Upper lobe of right lung (tissue), 1 donor: ENCODE measurements at regions not wholly inside any gene's neighbourhood (a gene's known extent, or its start where the extent isn't known, plus 50 kb on each side); places are given as distances from the start of the nearest gene placed in this dataset.

Source experiments
- ATAC-seq: fragments of 200-7000 bp; cut with Tn5 transposase; one replicate; pipeline ENCODE4 v1.9.1; 2020; ENCODE audit warnings: mild to moderate bottlenecking, moderate library complexity
- DNase-seq: peaks from one replicate; pipeline ENCODE4 v3.0.0-alpha.2; 2020
- H3K27ac ChIP-seq: fragments of 200-600 bp; one replicate; pipeline ENCODE4 v1.8.0; 2022
- H3K27me3 ChIP-seq: fragments of 200-600 bp; one replicate; pipeline ENCODE4 v1.8.0; 2022; ENCODE audit warnings: mild to moderate bottlenecking
- H3K36me3 ChIP-seq: fragments of 200-600 bp; one replicate; pipeline ENCODE4 v1.8.0; 2022
- H3K4me1 ChIP-seq: fragments of 200-600 bp; one replicate; pipeline ENCODE4 v1.8.0; 2022
- H3K4me3 ChIP-seq: fragments of 200-600 bp; one replicate; pipeline ENCODE4 v1.8.0; 2022; ENCODE audit warnings: mild to moderate bottlenecking
- H3K9me3 ChIP-seq: fragments of 200-600 bp; one replicate; pipeline ENCODE4 v1.8.0; 2022
- CTCF ChIP-seq: fragments of 200-600 bp; IDR thresholded peaks from one replicate; pipeline ENCODE4 v1.8.0; 2022; ENCODE audit warnings: antibody characterized with exemption
- intact Hi-C: fragments of 100-400 bp; cut with DNase I; formaldehyde crosslinking; loops from one replicate; pipeline ENCODE4 v1.11.0; 2022
- donor health status: DM: no; HTN: yes; CAD: no; lungs with severe emphysema.

DNA sequence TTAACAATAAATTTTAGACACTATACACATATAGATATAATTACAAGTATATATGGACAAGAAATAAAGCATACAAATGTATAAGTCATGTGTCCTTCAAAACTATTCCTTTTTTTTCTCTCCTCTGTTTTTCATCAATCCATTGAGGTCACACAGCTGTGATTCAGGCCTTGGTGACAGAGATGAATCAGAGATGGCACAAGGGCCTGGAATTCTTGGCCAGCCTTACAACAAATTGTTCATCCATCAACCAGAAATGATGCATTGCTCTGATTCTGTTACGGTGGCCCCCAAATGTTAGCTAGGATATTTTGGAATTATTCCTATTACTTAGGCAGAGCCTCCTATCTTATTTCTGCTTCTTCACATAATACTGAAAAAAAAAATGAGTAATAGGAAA lies 108.7 kb upstream of the MPDZ start:
- H3K4me3 ChIP-seq = no peak overlapping the region
- H3K27ac ChIP-seq = no peak overlapping the region
- no peak for TF ChIP-seq CTCF
- intact Hi-C loops = no loop called here
- H3K36me3 ChIP-seq = no peaks in the 10 kb centered on the region
- H3K27me3 ChIP-seq = no peaks in the 10 kb centered on the region
- ATAC-seq (no peak), DNase-seq (no peak)
- H3K9me3 ChIP-seq = no peaks in the 10 kb centered on the region
- no peaks in the 10 kb centered on the region for H3K4me1 ChIP-seq

GRCh38 chr9:13387734-13388067 lies 108.2 kb upstream of the MPDZ start:
- no peak for TF ChIP-seq CTCF
- Histone ChIP-seq H3K27ac (no peak overlapping the region), H3K36me3 (no peaks in the 10 kb centered on the region), H3K4me1 (no peaks in the 10 kb centered on the region), H3K4me3 (no peak overlapping the region), H3K9me3 (no peaks in the 10 kb centered on the region), H3K27me3 (no peaks in the 10 kb centered on the region)
- ATAC-seq (no peak), DNase-seq (no peak)
- intact Hi-C loops = no loop called here

GRCh38 chr9:13386935-13387733 lies 107.6 kb upstream of the MPDZ start:
- Histone ChIP-seq H3K9me3 (no peaks in the 10 kb centered on the region), H3K27ac (peak overlapping the region; percentile 36), H3K4me1 (no peaks in the 10 kb centered on the region), H3K36me3 (no peaks in the 10 kb centered on the region), H3K27me3 (no peaks in the 10 kb centered on the region), H3K4me3 (no peak overlapping the region)
- ATAC-seq (no peak), DNase-seq (no peak)
- intact Hi-C loops = no loop called here
- no peak for TF ChIP-seq CTCF

- H3K4me3 ChIP-seq = no peak overlapping the region
- peak overlapping the region; percentile 36 for H3K27ac ChIP-seq
- no peaks in the 10 kb centered on the region for H3K27me3 ChIP-seq
- no peaks in the 10 kb centered on the region for H3K36me3 ChIP-seq
- no peak for DNase-seq
- ATAC-seq = no peak
- no peaks in the 10 kb centered on the region for H3K4me1 ChIP-seq
- TF ChIP-seq CTCF = no peak
- no peaks in the 10 kb centered on the region for H3K9me3 ChIP-seq
- intact Hi-C loops = no loop called here
These were observed 106.8 kb upstream of the MPDZ start for GRCh38 chr9:13386316-13386715.

DNA sequence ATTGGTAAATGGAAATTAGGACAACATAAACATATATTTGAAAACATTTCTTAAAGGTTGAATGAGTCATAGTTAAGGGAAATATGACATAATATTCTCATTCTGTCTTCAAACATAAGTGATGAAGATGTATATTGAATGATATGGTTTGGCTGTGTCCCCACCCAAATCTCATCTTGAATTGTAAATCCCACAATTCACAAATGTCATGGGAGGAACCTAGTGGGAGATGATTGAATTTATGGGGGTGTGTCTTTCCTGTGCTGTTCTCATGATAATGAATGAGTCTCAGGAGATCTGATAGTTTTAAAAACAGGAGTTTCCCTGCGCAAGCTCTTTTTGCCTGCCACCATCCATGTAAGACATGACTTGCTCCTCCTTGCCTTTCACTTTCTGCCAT lies 104.4 kb upstream of the MPDZ start:
- no peak for TF ChIP-seq CTCF
- no peaks in the 10 kb centered on the region for H3K36me3 ChIP-seq

DNA sequence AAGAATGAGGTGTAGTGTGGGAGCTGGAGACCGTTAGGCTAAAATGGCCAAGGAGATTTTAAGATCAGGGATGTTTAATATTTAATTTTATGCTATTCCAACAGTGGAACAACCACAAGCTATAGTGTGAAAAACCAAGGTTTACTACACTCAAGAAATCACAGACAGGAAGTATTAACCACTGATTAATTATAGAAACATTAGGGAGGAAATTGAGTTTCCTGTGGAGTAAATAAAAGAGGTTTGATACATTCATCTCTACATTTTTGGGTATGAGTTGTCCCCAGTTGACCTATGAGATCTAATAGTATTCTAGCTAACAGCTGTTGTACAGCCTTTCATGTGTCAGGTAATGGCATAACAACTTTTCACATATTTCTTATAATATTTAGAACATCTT lies 103.7 kb upstream of the MPDZ start:
- Histone ChIP-seq H3K4me3 (no peak overlapping the region), H3K4me1 (no peaks in the 10 kb centered on the region), H3K27me3 (no peaks in the 10 kb centered on the region), H3K36me3 (no peaks in the 10 kb centered on the region), H3K9me3 (no peaks in the 10 kb centered on the region), H3K27ac (no peak overlapping the region)
- intact Hi-C loops = no loop called here
- TF ChIP-seq CTCF = no peak
- no peak for ATAC-seq
- DNase-seq = no peak

More for the DNA sequence above, 104.4 kb upstream of the MPDZ start:
- H3K4me1 ChIP-seq = no peaks in the 10 kb centered on the region
- no peak for DNase-seq
- H3K4me3 ChIP-seq = no peak overlapping the region
- ATAC-seq = no peak
- no peak overlapping the region for H3K27ac ChIP-seq
- H3K27me3 ChIP-seq = no peaks in the 10 kb centered on the region
- H3K9me3 ChIP-seq = no peaks in the 10 kb centered on the region
- intact Hi-C loops = no loop called here
